Ascending aorta (tissue), 2 donors: ENCODE measurements at regions not wholly inside any gene's neighbourhood (a gene's known extent, or its start where the extent isn't known, plus 50 kb on each side); places are given as distances from the start of the nearest gene placed in this dataset.

ENCODE experiments used
- DNase-seq, 2 donors: peaks; one replicate each; pipeline ENCODE4 v3.0.0-alpha.2; 2019; ENCODE audit warnings: low spot score in 2 of 2
- H3K27ac ChIP-seq, 2 donors: fragments of 200-600 bp; sonication (generic); one replicate each; pipeline ENCODE4 v1.5.1; 2016 to 2017; ENCODE audit warnings: mild to moderate bottlenecking in 1 of 2
- H3K27me3 ChIP-seq: fragments of 200-600 bp; sonication (generic); one replicate; pipeline ENCODE4 v1.5.1; 2017
- H3K36me3 ChIP-seq, 2 donors: fragments of 200-600 bp; sonication (generic); one replicate each; pipeline ENCODE4 v1.5.1; 2016
- H3K4me1 ChIP-seq, 2 donors: fragments of 200-600 bp; sonication (generic); one replicate each; pipeline ENCODE4 v1.5.1; 2016 to 2017; ENCODE audit warnings: mild to moderate bottlenecking in 1 of 2
- H3K4me3 ChIP-seq, 2 donors: fragments of 200-600 bp; sonication (generic); one replicate each; pipeline ENCODE4 v1.5.1; 2016 to 2017; ENCODE audit warnings: mild to moderate bottlenecking in 1 of 2
- H3K9me3 ChIP-seq, 2 donors: fragments of 200-600 bp; sonication (generic); one replicate each; pipeline ENCODE4 v1.5.1; 2016
- intact Hi-C: fragments of 100-400 bp; cut with DNase I; formaldehyde crosslinking; loops from one replicate; pipeline ENCODE4 v1.15.1; 2023
- TF ChIP-seq, protein P1 (sequence below), 3 experiments: fragments of 200-600 bp in 2 of 3; fragments of 450-650 bp in 1 of 3; sonication (generic) in 2 of 3; IDR thresholded peaks; one replicate each; pipeline ENCODE4 v1.5.1; 2016 to 2019; ENCODE audit warnings: antibody characterized with exemption in 3 of 3, mild to moderate bottlenecking in 1 of 3, moderate library complexity in 1 of 3

DNA sequence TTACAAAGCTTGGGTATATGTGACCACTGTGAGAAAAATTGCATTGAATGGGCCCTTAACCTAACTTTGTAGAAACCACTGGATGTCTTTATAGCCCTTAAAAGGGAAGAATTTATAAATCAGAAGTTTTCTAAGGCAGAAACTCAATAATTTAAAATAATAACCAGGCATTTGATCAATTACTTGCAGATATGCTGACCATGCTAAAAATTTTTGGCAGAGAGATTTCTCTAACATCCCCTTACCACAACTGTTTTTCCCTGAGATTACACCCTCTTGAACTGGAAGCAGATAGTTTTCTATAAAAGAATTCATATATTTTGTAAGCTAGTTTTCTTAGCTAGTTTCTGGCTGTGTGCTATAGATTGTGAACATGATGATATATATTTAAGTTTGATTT lies 428.3 kb downstream of the KIF4B start:
- DNase-seq: no peak
- no peak overlapping the region for H3K4me3 ChIP-seq
- no peaks in the 10 kb centered on the region for H3K9me3 ChIP-seq
- H3K36me3 ChIP-seq: no peaks in the 10 kb centered on the region
- H3K27me3 ChIP-seq: no peaks in the 10 kb centered on the region
- intact Hi-C loops: no loop called here
- no peak overlapping the region for H3K27ac ChIP-seq
- TF ChIP-seq, protein P1, sequence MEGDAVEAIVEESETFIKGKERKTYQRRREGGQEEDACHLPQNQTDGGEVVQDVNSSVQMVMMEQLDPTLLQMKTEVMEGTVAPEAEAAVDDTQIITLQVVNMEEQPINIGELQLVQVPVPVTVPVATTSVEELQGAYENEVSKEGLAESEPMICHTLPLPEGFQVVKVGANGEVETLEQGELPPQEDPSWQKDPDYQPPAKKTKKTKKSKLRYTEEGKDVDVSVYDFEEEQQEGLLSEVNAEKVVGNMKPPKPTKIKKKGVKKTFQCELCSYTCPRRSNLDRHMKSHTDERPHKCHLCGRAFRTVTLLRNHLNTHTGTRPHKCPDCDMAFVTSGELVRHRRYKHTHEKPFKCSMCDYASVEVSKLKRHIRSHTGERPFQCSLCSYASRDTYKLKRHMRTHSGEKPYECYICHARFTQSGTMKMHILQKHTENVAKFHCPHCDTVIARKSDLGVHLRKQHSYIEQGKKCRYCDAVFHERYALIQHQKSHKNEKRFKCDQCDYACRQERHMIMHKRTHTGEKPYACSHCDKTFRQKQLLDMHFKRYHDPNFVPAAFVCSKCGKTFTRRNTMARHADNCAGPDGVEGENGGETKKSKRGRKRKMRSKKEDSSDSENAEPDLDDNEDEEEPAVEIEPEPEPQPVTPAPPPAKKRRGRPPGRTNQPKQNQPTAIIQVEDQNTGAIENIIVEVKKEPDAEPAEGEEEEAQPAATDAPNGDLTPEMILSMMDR (IDR thresholded peaks at IDR 0.05): no peak
- no peaks in the 10 kb centered on the region for H3K4me1 ChIP-seq

DNA sequence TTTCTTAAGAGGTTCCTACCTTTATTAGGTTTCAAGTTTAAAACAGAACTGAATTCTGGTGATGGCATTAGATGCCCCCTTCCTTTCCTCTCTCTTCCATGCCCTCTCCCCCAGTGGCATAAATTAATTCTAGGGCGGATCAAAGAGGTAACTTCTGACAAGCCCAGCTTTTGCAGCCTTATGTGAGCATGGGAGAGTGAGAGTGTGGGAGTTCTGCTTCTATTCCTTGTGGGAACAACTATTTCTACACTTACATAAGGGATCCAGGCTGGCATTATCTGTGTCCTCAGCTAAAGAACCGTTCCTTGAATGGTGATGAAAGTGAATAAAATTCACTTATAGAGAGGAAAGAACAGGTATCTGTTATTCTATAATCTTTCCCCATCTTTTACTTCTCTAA lies 437.6 kb downstream of the KIF4B start:
- Histone ChIP-seq H3K4me3 (no peak overlapping the region), H3K27me3 (no peaks in the 10 kb centered on the region), H3K9me3 (no peaks in the 10 kb centered on the region), H3K36me3 (no peaks in the 10 kb centered on the region), H3K4me1 (no peaks in the 10 kb centered on the region), H3K27ac (no peak overlapping the region)
- TF ChIP-seq, protein P1 (IDR thresholded peaks at IDR 0.05): no peak
- no peak for DNase-seq
- intact Hi-C loops: no loop called here

DNA sequence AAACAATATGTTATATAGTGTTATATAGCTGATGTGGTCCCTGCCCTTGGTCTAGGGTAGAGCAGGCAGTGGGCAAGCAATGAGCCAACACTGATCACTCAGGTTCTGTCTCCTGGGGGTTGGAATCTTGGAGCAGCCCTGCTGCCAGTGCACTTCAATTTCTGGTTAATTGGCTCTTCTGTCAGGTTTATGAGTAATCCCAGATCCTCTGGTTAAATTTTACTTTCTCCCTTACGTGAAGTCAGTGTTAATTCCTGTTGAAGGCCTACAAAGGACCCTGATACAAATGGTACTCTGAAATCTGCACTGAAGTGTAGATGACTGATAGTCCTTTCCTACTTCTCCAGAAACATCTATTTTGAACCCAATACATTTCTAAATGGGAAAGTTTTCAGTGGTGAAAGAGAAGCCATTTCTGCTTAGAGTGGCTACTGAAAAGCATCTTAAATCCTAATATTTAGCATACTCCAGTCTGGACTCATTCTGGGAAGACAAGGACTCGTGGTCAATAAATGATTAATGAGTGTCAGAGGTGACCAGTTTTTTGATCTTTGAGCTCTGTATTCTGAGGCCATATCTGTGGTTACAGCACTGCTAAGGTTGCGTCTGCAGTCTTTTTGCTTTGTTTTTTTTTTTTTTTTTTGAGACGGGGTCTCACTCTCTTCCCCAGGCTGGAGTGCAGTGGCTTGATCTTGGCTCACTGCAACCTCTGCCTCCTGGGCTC lies 442.4 kb downstream of the KIF4B start:
- no peaks in the 10 kb centered on the region for H3K27me3 ChIP-seq
- H3K9me3 ChIP-seq: no peaks in the 10 kb centered on the region
- intact Hi-C loops: no loop called here
- no peaks in the 10 kb centered on the region for H3K36me3 ChIP-seq
- TF ChIP-seq, protein P1 (IDR thresholded peaks at IDR 0.05): no peak
- no peak for DNase-seq
- H3K4me1 ChIP-seq: no peaks in the 10 kb centered on the region
- H3K4me3 ChIP-seq: no peak overlapping the region
- no peak overlapping the region for H3K27ac ChIP-seq

DNA sequence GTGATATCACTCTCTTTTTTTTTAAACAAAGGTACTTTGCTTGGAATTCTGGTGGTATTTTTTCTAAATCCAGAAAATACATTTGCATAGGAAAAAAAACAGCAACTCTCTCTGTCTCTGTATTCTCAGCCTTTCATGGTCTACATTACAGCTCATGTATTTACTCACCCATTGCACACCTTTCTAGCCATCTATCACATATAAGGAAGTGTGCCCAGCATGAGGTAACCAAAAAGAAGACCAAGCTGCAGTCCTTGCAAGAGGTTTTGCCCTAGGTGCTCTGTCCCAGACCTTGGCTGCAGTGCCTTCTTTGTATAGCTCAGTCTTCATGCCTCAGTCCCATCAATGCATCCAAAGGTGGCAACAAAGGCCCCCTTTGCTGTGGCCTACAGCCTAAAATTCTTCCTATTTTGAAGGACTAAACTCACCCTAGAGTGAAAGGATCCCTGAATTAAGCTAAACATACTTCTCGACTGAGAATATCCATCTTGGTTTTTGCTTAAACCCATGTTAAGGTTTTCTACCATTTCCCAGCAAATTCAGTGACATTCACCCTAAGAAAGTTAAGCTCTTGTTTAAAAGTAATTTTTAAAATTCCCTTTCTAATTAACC lies 446.4 kb downstream of the KIF4B start:
- Histone ChIP-seq H3K27ac (no peak overlapping the region), H3K36me3 (no peaks in the 10 kb centered on the region), H3K27me3 (no peaks in the 10 kb centered on the region), H3K9me3 (no peaks in the 10 kb centered on the region), H3K4me3 (no peak overlapping the region), H3K4me1 (no peaks in the 10 kb centered on the region)
- intact Hi-C loops: no loop called here
- DNase-seq: no peak
- TF ChIP-seq, protein P1 (IDR thresholded peaks at IDR 0.05): no peak

DNA sequence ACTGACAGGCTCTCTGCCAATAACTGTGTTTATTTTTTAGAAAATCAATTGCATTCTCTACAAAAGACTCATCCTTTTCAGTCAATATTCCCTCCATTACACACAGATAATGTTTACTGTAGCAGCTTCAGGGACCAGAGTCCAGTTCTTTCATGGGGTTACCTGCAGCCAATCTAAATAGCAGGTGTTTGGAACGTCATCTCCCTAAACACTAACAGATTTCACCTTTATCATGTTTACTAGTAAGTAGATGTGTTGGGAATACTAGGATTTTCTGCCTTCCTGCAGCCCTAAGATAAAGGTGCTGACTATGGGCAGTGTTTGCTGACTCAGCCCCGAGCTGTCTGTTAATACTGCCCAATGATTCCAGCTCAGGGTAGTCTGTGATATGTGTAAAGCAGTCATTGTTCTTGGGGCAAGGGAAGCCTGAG lies 447.0 kb downstream of the KIF4B start:
- Histone ChIP-seq H3K9me3 (no peaks in the 10 kb centered on the region), H3K27me3 (no peaks in the 10 kb centered on the region), H3K4me3 (no peak overlapping the region), H3K27ac (no peak overlapping the region), H3K4me1 (no peaks in the 10 kb centered on the region), H3K36me3 (no peaks in the 10 kb centered on the region)
- TF ChIP-seq, protein P1 (IDR thresholded peaks at IDR 0.05): no peak
- intact Hi-C loops: no loop called here
- no peak for DNase-seq
